ENCODE measurements at regions not wholly inside any gene's neighbourhood (a gene's known extent, or its start where the extent isn't known, plus 50 kb on each side); places are given as distances from the start of the nearest gene placed in this dataset.
"Not testable (repeated sequence)": the region's sequence is repeated elsewhere in the genome, so short reads cannot be mapped to it uniquely, and the experiment has no call there.

GRCh38 chr7:69431626-69432025 is 166.6 kb upstream of the AUTS2 start:
- Histone ChIP-seq H3K27me3 (no peaks in the 10 kb centered on the region), H3K36me3 (no peaks in the 10 kb centered on the region), H3K27ac (no peak overlapping the region), H3K9me3 (peaks cover 0 to 3% (median 0%) of the 10 kb centered on the region in 4 donors), H3K4me1 (peaks cover 0 to 27% (median 21%) of the 10 kb centered on the region in 4 donors), H3K4me3 (no peak overlapping the region)
- no peak for DNase-seq
- intact Hi-C loops (cut with DNase I): no loop called here
- no peak for TF ChIP-seq CTCF (IDR thresholded peaks at IDR 0.05)
- no peak for TF ChIP-seq POLR2A (IDR thresholded peaks at IDR 0.05)
- TF ChIP-seq EP300 (IDR thresholded peaks at IDR 0.05): no peak
- no peak for TF ChIP-seq POLR2AphosphoS5 (IDR thresholded peaks at IDR 0.05)
- 88 to 90% methylated on average over 4 of the region's 4 CpGs for WGBS, 2 donors

GRCh38 chr7:69432276-69432675 is 166.0 kb upstream of the AUTS2 start:
- H3K4me3 ChIP-seq; H3K27me3 ChIP-seq; H3K27ac ChIP-seq; DNase-seq; H3K9me3 ChIP-seq; H3K36me3 ChIP-seq; intact Hi-C loops (cut with DNase I): not testable (repeated sequence)
- 80 to 87% methylated on average over 5 of the region's 5 CpGs for WGBS, 2 donors
- H3K4me1 ChIP-seq: peaks cover 0 to 33% (median 27%) of the 10 kb centered on the region in 4 donors

- H3K9me3 ChIP-seq: peaks cover 0 to 3% (median 0%) of the 10 kb centered on the region in 4 donors
- TF ChIP-seq POLR2A (IDR thresholded peaks at IDR 0.05) (no peak), POLR2AphosphoS5 (IDR thresholded peaks at IDR 0.05) (no peak), CTCF (IDR thresholded peaks at IDR 0.05) (no peak), EP300 (IDR thresholded peaks at IDR 0.05) (no peak)
- no peaks in the 10 kb centered on the region for H3K27me3 ChIP-seq
- peaks cover 0 to 41% (median 33%) of the 10 kb centered on the region in 4 donors for H3K4me1 ChIP-seq
- H3K27ac ChIP-seq: no peak overlapping the region
- H3K36me3 ChIP-seq: no peaks in the 10 kb centered on the region
- no peak for DNase-seq
- no peak overlapping the region for H3K4me3 ChIP-seq
- WGBS, 2 donors: 68 to 76% methylated on average over 1 of the region's 1 CpG
- intact Hi-C loops (cut with DNase I): no loop called here
These were observed 165.2 kb upstream of the AUTS2 start for GRCh38 chr7:69433081-69433480.

GRCh38 chr7:69434398-69434815 is 163.9 kb upstream of the AUTS2 start:
- Histone ChIP-seq H3K4me1 (peaks cover 0 to 44% (median 37%) of the 10 kb centered on the region in 4 donors), H3K36me3 (no peaks in the 10 kb centered on the region), H3K27me3 (no peaks in the 10 kb centered on the region), H3K4me3 (no peak overlapping the region), H3K27ac (no peak overlapping the region), H3K9me3 (no peaks in the 10 kb centered on the region)
- 54 to 57% methylated on average over 5 of the region's 5 CpGs for WGBS, 2 donors
- DNase-seq: no peak
- intact Hi-C loops (cut with DNase I): no loop called here
- TF ChIP-seq EP300 (IDR thresholded peaks at IDR 0.05) (no peak), POLR2A (IDR thresholded peaks at IDR 0.05) (no peak), CTCF (IDR thresholded peaks at IDR 0.05) (no peak), POLR2AphosphoS5 (IDR thresholded peaks at IDR 0.05) (no peak)

- Histone ChIP-seq H3K4me3 (no peak overlapping the region), H3K36me3 (no peaks in the 10 kb centered on the region), H3K27ac (no peak overlapping the region), H3K9me3 (no peaks in the 10 kb centered on the region), H3K4me1 (peaks cover 0 to 31% (median 25%) of the 10 kb centered on the region in 4 donors), H3K27me3 (no peaks in the 10 kb centered on the region)
- intact Hi-C loops (cut with DNase I): no loop called here
- TF ChIP-seq POLR2A (IDR thresholded peaks at IDR 0.05): no peak
- no peak for DNase-seq
- WGBS, 2 donors: 91 to 93% methylated on average over 5 of the region's 5 CpGs
These were observed 162.6 kb upstream of the AUTS2 start for GRCh38 chr7:69435711-69436110.

GRCh38 chr7:69436946-69437345 is 161.3 kb upstream of the AUTS2 start:
- peaks cover 0 to 26% (median 21%) of the 10 kb centered on the region in 4 donors for H3K4me1 ChIP-seq
- WGBS, 2 donors: 9 to 50% methylated on average over 1 of the region's 1 CpG
- no peak overlapping the region for H3K4me3 ChIP-seq
- TF ChIP-seq POLR2A (IDR thresholded peaks at IDR 0.05) (no peak), CTCF (IDR thresholded peaks at IDR 0.05) (no peak), EP300 (IDR thresholded peaks at IDR 0.05) (no peak), POLR2AphosphoS5 (IDR thresholded peaks at IDR 0.05) (no peak)
- peak overlapping the region in 1 of 4 donors; percentile 14 for H3K27ac ChIP-seq
- no peak for DNase-seq
- H3K27me3 ChIP-seq: no peaks in the 10 kb centered on the region
- intact Hi-C loops (cut with DNase I): no loop called here
- H3K9me3 ChIP-seq: no peaks in the 10 kb centered on the region
- H3K36me3 ChIP-seq: no peaks in the 10 kb centered on the region
